Heart left ventricle (tissue), 16 donors: ENCODE measurements at regions not wholly inside any gene's neighbourhood (a gene's known extent, or its start where the extent isn't known, plus 50 kb on each side); places are given as distances from the start of the nearest gene placed in this dataset.
A peak's percentile ranks its signal among the peaks of the same experiment; 100 is the strongest.

Source experiments
- ATAC-seq, 4 donors: fragments of 200-7000 bp; cut with Tn5 transposase; one replicate each; pipeline ENCODE4 v1.9.1; 2020 to 2022; ENCODE audit warnings: moderate library complexity in 4 of 4, mild to moderate bottlenecking in 3 of 4, moderate number of reproducible peaks in 1 of 4
- DNase-seq, 5 donors: peaks; one replicate each; pipeline ENCODE4 v3.0.0-alpha.2; 2020
- H3K27ac ChIP-seq, 12 donors: fragments of 200-600 bp; sonication (generic) in 4 of 12; one replicate each; pipeline versions ENCODE4 v1.5.0 to v1.8.0; 2016 to 2022; ENCODE audit warnings: mild to moderate bottlenecking in 2 of 12
- H3K27me3 ChIP-seq, 9 donors: fragments of 200-600 bp; sonication (generic) in 2 of 9; one replicate each; pipeline versions ENCODE4 v1.5.1 to v1.8.0; 2016 to 2022; ENCODE audit warnings: mild to moderate bottlenecking in 3 of 9
- H3K36me3 ChIP-seq, 9 donors: fragments of 200-600 bp; sonication (generic) in 2 of 9; one replicate each; pipeline versions ENCODE4 v1.5.0 to v1.8.0; 2018 to 2022; ENCODE audit warnings: mild to moderate bottlenecking in 2 of 9
- H3K4me1 ChIP-seq, 12 donors: fragments of 200-600 bp; sonication (generic) in 4 of 12; one replicate each; pipeline versions ENCODE4 v1.5.0 to v1.8.0; 2016 to 2022; ENCODE audit warnings: mild to moderate bottlenecking in 3 of 12
- H3K4me3 ChIP-seq, 12 donors: fragments of 200-600 bp; sonication (generic) in 4 of 12; one replicate each; pipeline versions ENCODE4 v1.5.0 to v1.8.0; 2017 to 2022; ENCODE audit warnings: mild to moderate bottlenecking in 9 of 12, moderate library complexity in 4 of 12
- H3K9me3 ChIP-seq, 12 donors: fragments of 200-600 bp; sonication (generic) in 4 of 12; one replicate each; pipeline versions ENCODE4 v1.5.0 to v1.8.0; 2016 to 2022; ENCODE audit warnings: mild to moderate bottlenecking in 1 of 12
- CTCF ChIP-seq, 12 donors: fragments of 200-600 bp; sonication (generic) in 4 of 12; IDR thresholded peaks; one replicate each; pipeline versions ENCODE4 v1.5.0 to v1.8.0; 2018 to 2022; ENCODE audit warnings: antibody characterized with exemption in 12 of 12, mild to moderate bottlenecking in 5 of 12
- POLR2A ChIP-seq, 2 donors: fragments of 450-650 bp; IDR thresholded peaks; one replicate each; pipeline ENCODE4 v1.6.1; 2017; ENCODE audit warnings: antibody characterized with exemption in 2 of 2, mild to moderate bottlenecking in 2 of 2, moderate library complexity in 2 of 2
- WGBS, 4 donors: extraction: QIAGEN DNeasy Blood & Tissue Kit in 2 of 4; methylation state at CpG; one replicate each; pipeline versions ENCODE4 v1.1.5 to v1.1.7; 2013 to 2018; 5-methylcytosine and 5-hydroxymethylcytosine counted together
- intact Hi-C, 10 donors: fragments of 100-400 bp; cut with DNase I; formaldehyde crosslinking; loops; one replicate each; pipeline versions ENCODE4 v1.11.1 to v1.14.2; 2022
- donor health status: ischemic (EF 13 %, LVEDD 7.1; RV severe dilation, severe dysfunction).
- donor health status: healthy with polysubstance abuse.
- donor health status: DM: no; HTN: yes; CAD: no.
- donor health status: DM: no; HTN: no; CAD: no.
- donor health status: ischemic (EF 25% LVEDD 6.9; RV normal size, moderate dysfunction).
- donor health status: ischemic (EF 25% LVEDD 5.7; RV mildly dilated, moderate dysfunction).
- donor health status: healthy.
- donor health status: DM: yes; HTN: yes; CAD: no.
- donor health status: ischemic (EF 35%, LVEDD 5.7; RV mildly dilated, moderate dysfunction).
- donor health status: nonischemic (EF 11% LVEDD 7.7; RV severe dilation, severe dysfunction).
- donor health status: DM: yes; HTN: yes; CAD: no.
- donor health status: PGD.
- donor health status: ischemic (EF 29% LVEDD 5.4; RV normal size, mild dysfunction).
- donor health status: nonischemic (EF 23%, LVEDD 6.1; RV moderate dilation, normal function).

- no peaks in the 10 kb centered on the region for H3K27me3 ChIP-seq
- peak; percentile 23 to 52 (median 47) for DNase-seq
- peak overlapping the region; percentile 4 to 63 (median 59) for H3K4me3 ChIP-seq
- 6 to 26% (median 7%) methylated on average over 20 of the region's 20 CpGs for WGBS, 4 donors
- intact Hi-C loops, result no loop called here
- TF ChIP-seq CTCF (IDR thresholded peaks at IDR 0.05) (peak in 1 of 12 donors; percentile 19), POLR2A (IDR thresholded peaks at IDR 0.05) (no peak)
- no peaks in the 10 kb centered on the region for H3K36me3 ChIP-seq
- no peaks in the 10 kb centered on the region for H3K9me3 ChIP-seq
- peak; percentile 71 to 89 (median 84) for ATAC-seq
- peak overlapping the region in 8 of 12 donors; percentile 1 to 70 (median 27) for H3K27ac ChIP-seq
- peaks cover 0 to 5% (median 0%) of the 10 kb centered on the region in 12 donors for H3K4me1 ChIP-seq
Measured at GRCh38 chr10:65570143-65571010, 1355.5 kb upstream of the LRRTM3 start.

- ATAC-seq, result peak in 1 of 4 donors; percentile 47
Measured at GRCh38 chr10:65571011-65571570, 1354.7 kb upstream of the LRRTM3 start.

GRCh38 chr10:65581426-65582026 is 1344.3 kb upstream of the LRRTM3 start:
- Histone ChIP-seq H3K9me3 (peaks cover 0 to 41% (median 23%) of the 10 kb centered on the region in 12 donors), H3K36me3 (peaks cover 0 to 10% (median 0%) of the 10 kb centered on the region in 9 donors), H3K27ac (no peak overlapping the region), H3K4me3 (no peak overlapping the region), H3K4me1 (no peaks in the 10 kb centered on the region), H3K27me3 (no peaks in the 10 kb centered on the region)
- DNase-seq, result no peak
- intact Hi-C loops, result no loop called here
- TF ChIP-seq POLR2A (IDR thresholded peaks at IDR 0.05) (no peak), CTCF (IDR thresholded peaks at IDR 0.05) (no peak)
- WGBS, 4 donors, result 90 to 96% (median 94%) methylated on average over 5 of the region's 5 CpGs
- no peak for ATAC-seq

More at GRCh38 chr10:65571011-65571570, 1354.7 kb upstream of the LRRTM3 start:
- Histone ChIP-seq H3K4me3 (peak overlapping the region; percentile 4 to 63 (median 59)), H3K4me1 (peaks cover 0 to 5% (median 0%) of the 10 kb centered on the region in 12 donors), H3K36me3 (no peaks in the 10 kb centered on the region), H3K9me3 (no peaks in the 10 kb centered on the region), H3K27me3 (no peaks in the 10 kb centered on the region), H3K27ac (peak overlapping the region in 5 of 12 donors; percentile 5 to 70 (median 46))
- WGBS, 4 donors, result 5 to 22% (median 6%) methylated on average over 5 of the region's 5 CpGs
- no peak for DNase-seq
- intact Hi-C loops, result no loop called here
- TF ChIP-seq CTCF (IDR thresholded peaks at IDR 0.05) (no peak), POLR2A (IDR thresholded peaks at IDR 0.05) (no peak)
